HEK293 (cell line): ENCODE measurements at regions not wholly inside any gene's neighbourhood (a gene's known extent, or its start where the extent isn't known, plus 50 kb on each side); places are given as distances from the start of the nearest gene placed in this dataset.

Experiments used
- CTCF ChIA-PET: fragments of 350-600 bp; formaldehyde crosslinking; extraction: SDS; loops from one replicate; lab custom pipeline; 2021; ENCODE audit warnings: antibody characterized with exemption; lab: Yijun Ruan, JAX
- POLR2A ChIA-PET: fragments of 300-600 bp; formaldehyde crosslinking; extraction: SDS; loops from one replicate; lab custom pipeline; 2020; ENCODE audit warnings: antibody characterized with exemption, inconsistent platforms; lab: Yijun Ruan, JAX
- H3K27ac ChIP-seq: fragments of 200-500 bp; sonication (Bioruptor generic); 2 replicates; pipeline ENCODE4 v1.5.1; 2014; ENCODE audit warnings: low read depth, low read length, control low read depth, inconsistent platforms; ENCODE audit errors: extremely low read depth
- H3K36me3 ChIP-seq, 2 experiments: fragments of 200-500 bp in 1 of 2; sonication (Bioruptor generic) in 1 of 2; 1 replicate in 1 of 2; 2 replicates in 1 of 2; pipeline ENCODE4 v1.5.1; 2014 to 2017; ENCODE audit warnings: inconsistent platforms in 2 of 2, low read length in 2 of 2; ENCODE audit not compliant: control insufficient read depth in 2 of 2, insufficient read depth in 1 of 2
- H3K4me1 ChIP-seq: fragments of 200-500 bp; sonication (Bioruptor generic); 2 replicates; pipeline ENCODE4 v1.5.1; 2014; ENCODE audit warnings: mild to moderate bottlenecking, low read length, inconsistent platforms; ENCODE audit not compliant: control insufficient read depth, insufficient read depth
- H3K4me3 ChIP-seq: 2 replicates; pipeline ENCODE4 v1.5.1; 2011; ENCODE audit warnings: low read depth, mild to moderate bottlenecking, control low read depth, low read length, moderate library complexity
- H3K9me3 ChIP-seq: fragments of 200-500 bp; sonication (Bioruptor generic); 2 replicates; pipeline ENCODE4 v1.5.1; 2014; ENCODE audit warnings: low read depth, low read length, inconsistent platforms; ENCODE audit not compliant: control insufficient read depth, insufficient read depth
- ELK4 ChIP-seq: IDR thresholded peaks from 2 replicates; pipeline ENCODE4 v1.6.1; 2011; ENCODE audit warnings: mild to moderate bottlenecking, low read depth, low read length, borderline replicate concordance
- KLF1 ChIP-seq: fragments of 450-650 bp; formaldehyde crosslinking; IDR thresholded peaks from 2 replicates; pipeline ENCODE4 v1.5.1; 2016; ENCODE audit warnings: missing biosample characterization, missing genetic modification characterization
- KLF10 ChIP-seq: fragments of 450-650 bp; IDR thresholded peaks from 2 replicates; pipeline ENCODE4 v1.5.1; 2018; ENCODE audit warnings: missing biosample characterization, mild to moderate bottlenecking, missing genetic modification characterization
- OVOL3 ChIP-seq: fragments of 450-650 bp; formaldehyde crosslinking; IDR thresholded peaks from 2 replicates; pipeline ENCODE4 v1.5.1; 2016; ENCODE audit warnings: missing biosample characterization, missing genetic modification characterization
- SCRT2 ChIP-seq: fragments of 450-650 bp; formaldehyde crosslinking; IDR thresholded peaks from 2 replicates; pipeline ENCODE4 v1.5.1; 2016; ENCODE audit warnings: missing biosample characterization, missing genetic modification characterization
- ZBTB11 ChIP-seq: fragments of 450-650 bp; formaldehyde crosslinking; conservative IDR thresholded peaks from 2 replicates; pipeline ENCODE4 v1.5.1; 2016; ENCODE audit warnings: low read depth, missing biosample characterization, missing genetic modification characterization
- ZBTB26 ChIP-seq: fragments of 450-650 bp; formaldehyde crosslinking; optimal IDR thresholded peaks from 2 replicates; pipeline ENCODE3; 2016; ENCODE audit warnings: missing biosample characterization, mild to moderate bottlenecking, missing genetic modification characterization
- ZIC2 ChIP-seq: fragments of 450-650 bp; formaldehyde crosslinking; IDR thresholded peaks from 2 replicates; pipeline ENCODE4 v1.5.1; 2016; ENCODE audit warnings: missing biosample characterization, missing genetic modification characterization
- ZNF10 ChIP-seq: fragments of 450-650 bp; formaldehyde crosslinking; IDR thresholded peaks from 2 replicates; pipeline ENCODE4 v1.5.1; 2017; ENCODE audit warnings: missing biosample characterization, missing genetic modification characterization
- ZNF112 ChIP-seq: fragments of 450-650 bp; formaldehyde crosslinking; IDR thresholded peaks from 2 replicates; pipeline ENCODE4 v1.5.0; 2017; ENCODE audit warnings: missing biosample characterization, missing genetic modification characterization
- ZNF133 ChIP-seq: fragments of 450-650 bp; formaldehyde crosslinking; IDR thresholded peaks from 2 replicates; pipeline ENCODE4 v1.5.1; 2016; ENCODE audit warnings: missing biosample characterization, missing genetic modification characterization
- ZNF138 ChIP-seq: fragments of 450-650 bp; formaldehyde crosslinking; IDR thresholded peaks from 2 replicates; pipeline ENCODE4 v1.5.1; 2016; ENCODE audit warnings: missing biosample characterization, missing genetic modification characterization, borderline replicate concordance
- ZNF140 ChIP-seq: fragments of 450-650 bp; formaldehyde crosslinking; IDR thresholded peaks from 2 replicates; pipeline ENCODE4 v1.5.1; 2016; ENCODE audit warnings: missing biosample characterization, missing genetic modification characterization
- ZNF16 ChIP-seq: fragments of 450-650 bp; formaldehyde crosslinking; IDR thresholded peaks from 2 replicates; pipeline ENCODE4 v1.5.1; 2016; ENCODE audit warnings: low read depth, missing biosample characterization, missing genetic modification characterization
- ZNF292 ChIP-seq: fragments of 450-650 bp; formaldehyde crosslinking; IDR thresholded peaks from 2 replicates; pipeline ENCODE4 v1.5.1; 2016; ENCODE audit warnings: low read depth, missing biosample characterization, missing genetic modification characterization, borderline replicate concordance
- ZNF366 ChIP-seq: fragments of 450-650 bp; formaldehyde crosslinking; conservative IDR thresholded peaks from 2 replicates; pipeline ENCODE4 v1.5.1; 2016; ENCODE audit warnings: missing biosample characterization, missing genetic modification characterization
- ZNF426 ChIP-seq: fragments of 450-650 bp; formaldehyde crosslinking; IDR thresholded peaks from 2 replicates; pipeline ENCODE4 v1.5.1; 2017; ENCODE audit warnings: missing biosample characterization, missing genetic modification characterization, mild to moderate bottlenecking, inconsistent platforms, moderate library complexity
- ZNF473 ChIP-seq: fragments of 450-650 bp; formaldehyde crosslinking; IDR thresholded peaks from 2 replicates; pipeline ENCODE4 v1.5.1; 2017; ENCODE audit warnings: missing biosample characterization, missing genetic modification characterization
- ZNF558 ChIP-seq: fragments of 450-650 bp; formaldehyde crosslinking; IDR thresholded peaks from 2 replicates; pipeline ENCODE4 v1.5.1; 2016; ENCODE audit warnings: missing biosample characterization, missing genetic modification characterization
- ZNF621 ChIP-seq: fragments of 450-650 bp; formaldehyde crosslinking; IDR thresholded peaks from 2 replicates; pipeline ENCODE4 v1.5.1; 2017; ENCODE audit warnings: missing biosample characterization, missing genetic modification characterization
- ZNF658 ChIP-seq: fragments of 450-650 bp; formaldehyde crosslinking; IDR thresholded peaks from 2 replicates; pipeline ENCODE4; 2016; ENCODE audit warnings: missing biosample characterization, missing genetic modification characterization
- ZNF707 ChIP-seq: fragments of 450-650 bp; formaldehyde crosslinking; IDR thresholded peaks from 2 replicates; pipeline ENCODE4 v1.5.1; 2016; ENCODE audit warnings: missing biosample characterization, missing genetic modification characterization
- ZNF747 ChIP-seq: fragments of 450-650 bp; formaldehyde crosslinking; IDR thresholded peaks from 2 replicates; pipeline ENCODE4 v1.5.1; 2016; ENCODE audit warnings: missing biosample characterization, missing genetic modification characterization
- TF ChIP-seq, protein P1 (sequence below): fragments of 450-650 bp; formaldehyde crosslinking; IDR thresholded peaks from 2 replicates; pipeline ENCODE4 v1.5.1; 2016; ENCODE audit warnings: missing biosample characterization, missing genetic modification characterization
- TF ChIP-seq, protein P2 (sequence below): fragments of 450-650 bp; formaldehyde crosslinking; IDR thresholded peaks from 2 replicates; pipeline ENCODE4 v1.5.1; 2017; ENCODE audit warnings: missing biosample characterization, missing genetic modification characterization
- TF ChIP-seq, protein P3 (sequence below): fragments of 450-650 bp; formaldehyde crosslinking; IDR thresholded peaks from 2 replicates; pipeline ENCODE4 v1.5.1; 2016; ENCODE audit warnings: missing biosample characterization, missing genetic modification characterization
- TF ChIP-seq, protein P4 (sequence below): fragments of 450-650 bp; formaldehyde crosslinking; IDR thresholded peaks from 2 replicates; pipeline ENCODE4 v1.5.1; 2016; ENCODE audit warnings: missing biosample characterization, missing genetic modification characterization

DNA sequence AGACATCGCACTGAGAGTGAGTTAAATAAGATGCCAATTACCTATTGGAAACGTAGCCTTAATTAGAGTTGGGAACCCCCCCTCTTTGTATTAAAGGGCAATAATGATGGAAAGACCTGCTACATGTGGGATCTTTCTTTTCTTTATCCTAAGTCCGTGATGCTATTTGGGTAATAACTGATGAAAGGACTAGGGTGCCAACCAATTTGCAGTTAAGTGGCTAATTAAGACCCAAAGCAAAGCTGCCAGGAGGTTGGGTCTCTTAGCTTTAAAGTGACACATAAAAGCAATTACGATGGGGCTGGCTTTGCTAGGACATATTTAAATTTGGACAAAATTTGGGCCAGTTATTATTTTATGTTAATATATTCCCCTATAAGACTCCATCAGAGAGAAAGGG lies 728.8 kb downstream of the NR2F1-AS1 start:
- no peaks in the 10 kb centered on the region for H3K36me3 ChIP-seq
- CTCF ChIA-PET, result interaction anchor here (0.7 kb wide), 3 partner anchors 74 to 201 kb away, joined by 3 read pairs; no protein-coding TSS in a partner anchor
- no peak overlapping the region for H3K27ac ChIP-seq
- H3K4me3 ChIP-seq, result no peak overlapping the region
- H3K9me3 ChIP-seq, result no peaks in the 10 kb centered on the region
- TF ChIP-seq SCRT2 (tag by site-specific recombination) (no peak), ZNF426 (tag by site-specific recombination) (no peak), ZNF747 (tag by site-specific recombination) (no peak), ZNF140 (no peak), ZNF558 (tag by site-specific recombination) (no peak), ZNF366 (tag by site-specific recombination) (no peak), ZNF16 (no peak), ZBTB26 (tag by site-specific recombination) (no peak), ZNF658 (no peak), ZNF133 (tag by site-specific recombination) (no peak), ZNF473 (tag by site-specific recombination) (no peak), KLF10 (no peak), ELK4 (no peak), KLF1 (no peak)
- TF ChIP-seq, protein P1, sequence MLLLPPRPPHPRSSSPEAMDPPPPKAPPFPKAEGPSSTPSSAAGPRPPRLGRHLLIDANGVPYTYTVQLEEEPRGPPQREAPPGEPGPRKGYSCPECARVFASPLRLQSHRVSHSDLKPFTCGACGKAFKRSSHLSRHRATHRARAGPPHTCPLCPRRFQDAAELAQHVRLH (tag by site-specific recombination), result no peak
- TF ChIP-seq, protein P2, sequence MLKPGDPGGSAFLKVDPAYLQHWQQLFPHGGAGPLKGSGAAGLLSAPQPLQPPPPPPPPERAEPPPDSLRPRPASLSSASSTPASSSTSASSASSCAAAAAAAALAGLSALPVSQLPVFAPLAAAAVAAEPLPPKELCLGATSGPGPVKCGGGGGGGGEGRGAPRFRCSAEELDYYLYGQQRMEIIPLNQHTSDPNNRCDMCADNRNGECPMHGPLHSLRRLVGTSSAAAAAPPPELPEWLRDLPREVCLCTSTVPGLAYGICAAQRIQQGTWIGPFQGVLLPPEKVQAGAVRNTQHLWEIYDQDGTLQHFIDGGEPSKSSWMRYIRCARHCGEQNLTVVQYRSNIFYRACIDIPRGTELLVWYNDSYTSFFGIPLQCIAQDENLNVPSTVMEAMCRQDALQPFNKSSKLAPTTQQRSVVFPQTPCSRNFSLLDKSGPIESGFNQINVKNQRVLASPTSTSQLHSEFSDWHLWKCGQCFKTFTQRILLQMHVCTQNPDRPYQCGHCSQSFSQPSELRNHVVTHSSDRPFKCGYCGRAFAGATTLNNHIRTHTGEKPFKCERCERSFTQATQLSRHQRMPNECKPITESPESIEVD (tag by site-specific recombination), result no peak
- no peaks in the 10 kb centered on the region for H3K4me1 ChIP-seq
- POLR2A ChIA-PET, result no interaction called here

- Histone ChIP-seq H3K9me3 (no peaks in the 10 kb centered on the region), H3K4me3 (no peak overlapping the region), H3K4me1 (no peaks in the 10 kb centered on the region), H3K27ac (no peak overlapping the region), H3K36me3 (no peaks in the 10 kb centered on the region)
- ChIA-PET CTCF (no interaction called here), POLR2A (no interaction called here)
- no peak for TF ChIP-seq OVOL3 (tag by site-specific recombination)
- no peak for TF ChIP-seq ZIC2
- TF ChIP-seq, protein P3, sequence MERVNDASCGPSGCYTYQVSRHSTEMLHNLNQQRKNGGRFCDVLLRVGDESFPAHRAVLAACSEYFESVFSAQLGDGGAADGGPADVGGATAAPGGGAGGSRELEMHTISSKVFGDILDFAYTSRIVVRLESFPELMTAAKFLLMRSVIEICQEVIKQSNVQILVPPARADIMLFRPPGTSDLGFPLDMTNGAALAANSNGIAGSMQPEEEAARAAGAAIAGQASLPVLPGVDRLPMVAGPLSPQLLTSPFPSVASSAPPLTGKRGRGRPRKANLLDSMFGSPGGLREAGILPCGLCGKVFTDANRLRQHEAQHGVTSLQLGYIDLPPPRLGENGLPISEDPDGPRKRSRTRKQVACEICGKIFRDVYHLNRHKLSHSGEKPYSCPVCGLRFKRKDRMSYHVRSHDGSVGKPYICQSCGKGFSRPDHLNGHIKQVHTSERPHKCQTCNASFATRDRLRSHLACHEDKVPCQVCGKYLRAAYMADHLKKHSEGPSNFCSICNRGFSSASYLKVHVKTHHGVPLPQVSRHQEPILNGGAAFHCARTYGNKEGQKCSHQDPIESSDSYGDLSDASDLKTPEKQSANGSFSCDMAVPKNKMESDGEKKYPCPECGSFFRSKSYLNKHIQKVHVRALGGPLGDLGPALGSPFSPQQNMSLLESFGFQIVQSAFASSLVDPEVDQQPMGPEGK (tag by site-specific recombination), result no peak
- no peak for TF ChIP-seq ZNF138
- TF ChIP-seq ZNF112 (tag by site-specific recombination), result no peak
- no peak for TF ChIP-seq ZNF292
- TF ChIP-seq ZBTB11 (tag by site-specific recombination), result no peak
- no peak for TF ChIP-seq ZNF621 (tag by site-specific recombination)
- TF ChIP-seq ZNF10 (tag by site-specific recombination), result no peak
- TF ChIP-seq, protein P4, sequence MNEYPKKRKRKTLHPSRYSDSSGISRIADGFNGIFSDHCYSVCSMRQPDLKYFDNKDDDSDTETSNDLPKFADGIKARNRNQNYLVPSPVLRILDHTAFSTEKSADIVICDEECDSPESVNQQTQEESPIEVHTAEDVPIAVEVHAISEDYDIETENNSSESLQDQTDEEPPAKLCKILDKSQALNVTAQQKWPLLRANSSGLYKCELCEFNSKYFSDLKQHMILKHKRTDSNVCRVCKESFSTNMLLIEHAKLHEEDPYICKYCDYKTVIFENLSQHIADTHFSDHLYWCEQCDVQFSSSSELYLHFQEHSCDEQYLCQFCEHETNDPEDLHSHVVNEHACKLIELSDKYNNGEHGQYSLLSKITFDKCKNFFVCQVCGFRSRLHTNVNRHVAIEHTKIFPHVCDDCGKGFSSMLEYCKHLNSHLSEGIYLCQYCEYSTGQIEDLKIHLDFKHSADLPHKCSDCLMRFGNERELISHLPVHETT (tag by site-specific recombination), result no peak
- TF ChIP-seq ZNF707 (tag by site-specific recombination), result no peak
Measured at GRCh38 chr5:92850886-92851285, 730.1 kb downstream of the NR2F1-AS1 start.
